G401.6 (cell line): ENCODE measurements at regions not wholly inside any gene's neighbourhood (a gene's known extent, or its start where the extent isn't known, plus 50 kb on each side); places are given as distances from the start of the nearest gene placed in this dataset.

ENCODE experiments used
- FAIRE-seq: peaks from 2 replicates; lab custom pipeline; 2012; peaks lifted over from hg19 to GRCh38; lab: Jason Lieb, UNC

DNA sequence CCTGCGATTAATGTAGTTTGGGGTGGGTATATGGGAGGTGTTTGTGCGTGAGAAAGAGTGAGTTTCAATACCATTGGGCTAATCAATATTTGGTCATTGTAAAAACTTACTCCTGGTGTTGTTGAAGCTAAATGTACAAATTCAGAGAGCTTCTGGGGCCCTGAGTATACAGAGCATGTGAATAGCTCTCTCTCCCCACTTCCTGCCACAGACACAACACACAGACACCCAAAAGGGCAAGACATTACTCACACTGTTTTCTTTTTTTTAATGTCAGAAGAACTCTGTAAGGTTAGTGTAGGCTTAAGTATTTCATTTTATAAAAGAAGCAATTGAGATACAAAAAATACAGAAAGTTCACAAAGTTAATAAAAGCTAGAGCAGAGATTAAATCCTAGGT lies 151.3 kb upstream of the KCNIP4 start:
- no peak for FAIRE-seq

DNA sequence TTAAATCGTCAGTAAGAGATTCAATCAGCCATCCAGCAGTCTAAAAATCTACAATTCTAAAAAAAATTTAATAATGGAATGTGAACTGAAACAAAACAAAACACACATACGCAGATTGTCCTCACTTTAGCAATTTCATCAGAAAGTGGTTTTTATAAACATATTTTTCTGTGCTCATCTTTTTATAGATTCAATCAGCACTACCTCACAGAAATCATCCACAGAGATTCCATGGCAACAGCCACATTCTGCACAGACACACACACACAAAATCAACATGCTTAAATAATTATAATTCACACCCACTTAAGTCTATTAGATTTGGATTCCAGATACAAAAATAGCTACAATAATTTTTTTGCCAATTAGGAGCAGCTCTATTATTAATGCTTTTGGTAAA lies 149.0 kb upstream of the KCNIP4 start:
- FAIRE-seq = no peak

DNA sequence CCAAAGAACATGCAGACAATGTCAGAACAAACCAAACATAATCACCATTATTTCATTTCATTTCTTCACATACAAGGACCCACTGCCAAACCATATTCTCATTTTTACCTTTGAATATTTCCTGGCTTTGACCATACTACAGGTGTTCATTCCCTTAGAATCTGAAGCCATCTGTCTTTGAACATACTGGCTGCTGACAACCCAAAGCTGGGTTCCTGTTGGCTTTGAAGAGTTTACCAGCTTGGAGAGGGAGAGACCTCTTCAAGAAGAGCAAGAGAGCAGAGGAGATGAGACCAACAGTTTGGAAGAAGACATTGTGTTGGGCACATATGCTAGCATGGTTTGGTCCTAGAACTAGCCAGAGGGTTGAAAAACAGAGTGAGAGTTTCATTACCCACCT lies 145.6 kb upstream of the KCNIP4 start:
- no peak for FAIRE-seq

DNA sequence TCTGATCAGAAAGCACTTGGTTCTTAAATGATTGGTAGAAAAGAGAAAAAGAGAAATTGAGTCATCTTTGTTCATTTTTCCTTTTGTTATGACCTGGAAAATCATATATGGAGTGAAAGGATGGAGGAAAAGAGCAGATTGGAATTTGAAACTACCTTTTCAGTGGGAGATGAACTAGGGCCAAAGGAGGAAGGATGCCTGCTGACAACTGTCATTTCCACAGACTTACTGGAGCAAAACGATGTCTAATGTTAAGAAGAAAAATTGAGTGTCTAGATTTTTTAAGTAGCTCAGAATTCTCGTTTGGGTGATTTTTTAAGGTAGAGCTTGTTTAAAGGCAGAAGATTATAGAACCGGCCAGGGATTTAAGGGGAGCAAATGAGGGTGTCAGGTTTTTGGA lies 144.6 kb upstream of the KCNIP4 start:
- FAIRE-seq = no peak

DNA sequence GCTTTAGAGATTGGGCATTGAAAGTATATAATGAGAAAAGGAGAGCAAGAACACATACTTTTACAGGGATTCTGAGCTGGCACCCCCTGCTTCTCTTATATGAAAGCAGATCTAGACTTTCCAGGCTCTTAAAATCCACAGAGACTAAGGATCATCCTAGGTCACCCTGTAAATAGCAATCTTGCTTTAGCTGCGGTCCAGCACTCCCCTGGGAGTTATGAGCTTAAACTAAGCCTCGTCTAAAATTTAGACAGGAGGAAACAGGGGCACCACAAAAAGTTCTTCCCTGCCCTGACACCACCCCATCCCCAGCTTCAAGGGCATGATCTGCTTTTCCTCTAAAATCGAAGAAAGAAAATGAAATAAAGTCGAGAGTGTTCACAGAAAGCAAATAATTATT lies 143.3 kb upstream of the KCNIP4 start:
- FAIRE-seq = no peak

DNA sequence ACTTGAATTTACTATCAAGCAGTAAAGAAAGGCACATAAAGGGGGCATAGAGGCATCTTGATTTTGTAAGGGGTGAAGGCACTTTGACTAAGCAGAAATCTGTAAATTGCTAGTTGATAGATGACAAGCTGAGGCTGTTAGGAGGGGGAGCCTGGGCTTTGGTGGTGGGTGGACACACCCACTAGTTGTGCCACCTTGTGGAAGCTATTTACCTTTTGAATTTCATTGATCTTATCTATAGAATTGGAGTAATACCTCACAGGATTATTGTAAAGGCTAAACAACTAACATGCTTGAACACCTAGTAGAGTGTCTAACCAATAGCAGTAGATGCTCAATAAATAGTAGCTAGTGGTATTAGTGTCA lies 142.8 kb upstream of the KCNIP4 start:
- no peak for FAIRE-seq

DNA sequence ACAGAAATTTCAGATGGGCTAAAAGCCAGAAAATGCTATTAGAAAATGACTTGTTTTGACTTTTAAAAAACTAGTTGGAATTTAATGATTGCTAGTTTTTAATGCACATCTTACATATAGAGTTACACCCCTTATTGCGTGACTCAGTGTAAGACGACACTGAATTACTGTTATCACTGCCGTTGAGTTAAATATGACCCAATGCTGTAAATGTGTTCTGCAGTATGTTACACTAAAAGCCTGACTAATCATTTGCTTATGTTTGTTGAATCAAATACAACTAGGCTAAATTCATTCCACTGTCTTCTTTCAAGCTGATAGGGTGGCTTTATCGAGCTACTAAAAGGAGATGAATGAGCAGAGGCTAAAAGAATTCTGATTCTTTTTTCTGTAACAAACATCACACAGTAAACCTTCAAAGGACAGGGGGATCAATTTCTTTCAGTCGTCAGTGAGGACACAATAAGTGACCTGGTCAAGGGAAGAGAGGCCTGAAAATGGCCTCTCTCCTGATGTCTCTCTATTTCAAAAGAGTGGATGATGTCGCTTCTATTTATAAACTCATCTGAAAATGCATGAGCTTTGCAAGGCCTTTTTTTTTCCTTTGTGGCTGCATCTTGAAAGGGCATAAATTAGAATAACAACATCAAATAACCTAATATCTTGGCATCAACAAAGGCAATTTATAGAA lies 142.2 kb upstream of the KCNIP4 start:
- no peak for FAIRE-seq

DNA sequence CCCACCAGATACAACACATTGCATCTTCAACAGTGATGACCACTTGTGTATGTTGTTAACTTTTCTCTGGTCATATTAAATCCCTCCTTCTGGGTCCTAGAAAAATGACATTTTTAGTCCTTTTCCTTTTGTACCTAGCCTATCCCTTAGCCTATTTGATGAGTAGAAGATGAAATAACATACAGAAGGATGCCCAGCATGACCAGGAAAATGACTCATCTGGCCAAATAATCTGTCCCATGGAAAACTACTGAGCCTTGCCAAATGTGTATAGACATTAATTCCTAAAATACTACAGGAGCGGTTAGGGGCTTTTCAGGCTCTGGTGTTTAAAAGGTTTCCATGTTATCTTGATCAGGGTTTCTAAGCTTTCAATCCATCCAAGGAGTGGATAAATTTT lies 129.0 kb upstream of the KCNIP4 start:
- FAIRE-seq = no peak

DNA sequence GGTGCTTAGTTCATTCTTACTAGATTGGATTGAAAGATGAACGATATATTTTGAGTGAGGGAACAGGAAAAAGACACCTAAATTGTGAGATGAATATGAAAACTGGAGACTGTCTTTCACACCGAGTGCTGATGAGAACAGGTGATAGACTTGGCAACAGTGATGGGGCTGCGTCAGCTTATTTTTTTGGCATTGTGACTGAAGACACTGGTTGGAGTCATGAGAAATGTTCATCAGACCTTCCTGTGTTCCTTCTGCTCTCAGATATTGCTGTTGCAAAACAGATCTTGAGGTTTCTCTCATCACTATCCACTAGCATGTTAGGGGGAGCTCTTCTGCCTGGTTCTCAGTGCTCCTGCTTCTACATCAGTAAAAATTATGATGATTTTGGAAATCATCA lies 124.2 kb upstream of the KCNIP4 start:
- no peak for FAIRE-seq

DNA sequence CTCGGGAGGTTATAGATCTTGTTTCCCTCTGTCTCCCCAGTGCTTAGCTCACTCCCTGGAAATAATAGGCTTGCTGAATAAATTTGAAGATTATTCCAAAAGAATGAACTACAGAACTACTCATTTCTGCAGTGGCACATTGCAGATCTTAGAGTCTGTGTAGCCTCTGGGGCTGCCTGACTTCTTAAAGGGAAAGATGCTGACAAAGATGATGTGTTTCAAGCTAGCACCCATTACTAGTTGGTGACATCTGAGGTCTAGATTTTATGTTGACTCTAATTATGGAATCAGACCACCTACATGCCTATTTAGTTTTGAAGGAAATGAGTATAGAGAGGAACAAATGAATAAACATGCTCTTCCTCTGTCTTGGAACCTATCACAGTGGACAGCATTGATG lies 123.7 kb upstream of the KCNIP4 start:
- FAIRE-seq = no peak

DNA sequence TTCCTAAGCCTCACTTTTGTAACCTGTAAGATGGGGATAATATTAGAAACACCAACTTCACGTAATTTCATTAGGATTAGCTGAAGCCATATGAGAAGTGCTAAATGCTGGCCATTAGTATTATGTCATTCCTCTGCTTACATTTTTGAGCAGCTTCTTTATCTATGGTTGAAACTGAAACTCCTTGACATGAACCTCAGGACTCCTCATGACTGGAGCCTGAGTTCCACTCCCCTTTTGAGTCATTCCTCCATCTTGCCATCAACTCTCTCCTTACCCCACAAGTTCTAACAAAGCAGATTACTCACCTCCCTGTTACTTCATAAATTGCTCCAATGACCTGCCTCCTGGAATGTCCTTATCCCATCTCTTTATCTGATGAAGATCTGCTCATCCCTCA lies 123.2 kb upstream of the KCNIP4 start:
- no peak for FAIRE-seq

DNA sequence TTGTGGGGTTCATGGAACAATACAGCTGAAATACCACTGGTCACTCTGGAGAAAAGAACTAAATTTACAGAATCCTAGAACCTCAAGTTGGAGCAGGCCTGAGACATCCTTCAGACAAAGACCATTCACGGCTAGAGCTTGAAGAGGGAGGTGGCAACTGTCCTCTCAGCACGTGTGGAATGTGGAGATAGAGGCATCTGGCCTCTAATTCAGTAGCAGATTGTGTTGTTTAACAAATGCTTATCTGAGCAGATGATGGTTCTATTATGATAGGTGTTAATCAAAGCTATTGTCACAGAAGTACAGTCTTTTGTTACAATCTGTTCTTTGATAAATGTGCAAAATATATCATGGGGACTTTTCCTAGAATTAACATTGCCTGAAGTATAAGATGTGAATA lies 121.7 kb upstream of the KCNIP4 start:
- FAIRE-seq = no peak

DNA sequence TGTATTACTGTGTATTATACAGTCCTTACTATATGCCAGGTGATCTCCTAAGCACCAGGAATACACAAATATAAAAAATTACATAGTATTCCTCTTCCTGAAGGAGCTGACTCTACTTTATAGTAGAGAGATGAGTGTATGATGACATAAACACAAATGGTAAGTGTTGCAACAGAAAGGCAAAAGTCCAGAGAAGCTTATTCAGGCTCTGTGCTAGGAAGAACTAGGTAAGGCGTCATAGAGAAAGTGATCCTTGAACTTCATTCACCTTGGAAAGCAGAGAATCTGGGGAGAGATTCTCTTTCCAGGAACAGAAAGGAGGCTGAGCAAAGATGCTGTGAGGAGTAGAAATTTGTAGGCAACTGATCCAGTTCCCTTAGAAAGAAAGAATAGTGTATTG lies 115.0 kb upstream of the KCNIP4 start:
- no peak for FAIRE-seq

DNA sequence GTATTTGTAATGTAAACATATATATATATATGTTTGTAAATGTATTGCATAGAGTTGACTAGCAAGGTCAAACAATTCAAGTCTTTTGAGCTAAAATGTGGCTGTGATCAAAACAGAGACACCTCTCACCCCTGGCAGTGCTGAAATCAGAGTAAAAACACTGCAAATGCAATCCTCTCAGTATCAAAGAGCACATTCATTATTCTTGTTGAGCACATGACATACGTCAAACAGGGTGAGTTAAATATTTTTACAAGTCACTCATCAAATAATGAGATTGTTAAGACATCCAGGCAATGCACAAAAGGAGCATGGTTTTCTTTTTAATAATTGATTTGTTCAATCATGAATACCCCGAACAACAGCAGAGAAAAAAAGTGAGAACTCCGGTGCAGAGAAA lies 114.1 kb upstream of the KCNIP4 start:
- FAIRE-seq = no peak

DNA sequence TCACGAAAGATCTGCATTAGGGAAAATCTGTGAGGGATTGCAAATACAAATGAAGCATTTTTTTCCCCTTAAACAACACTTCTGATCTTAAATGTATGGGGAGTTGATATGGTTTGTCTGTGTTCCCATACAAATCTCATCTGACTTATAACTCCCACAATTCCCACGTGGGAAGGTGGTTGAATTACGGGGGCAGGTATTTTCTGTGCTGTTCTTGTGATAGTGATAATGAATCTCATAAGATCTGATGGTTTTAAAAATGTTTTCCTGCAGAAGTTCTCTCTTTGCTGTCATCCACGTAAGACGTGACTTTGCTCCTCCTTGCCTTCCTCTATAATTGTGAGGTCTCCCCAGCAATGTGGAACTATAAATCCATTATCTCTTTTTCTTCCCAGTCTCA lies 107.4 kb upstream of the KCNIP4 start:
- no peak for FAIRE-seq

DNA sequence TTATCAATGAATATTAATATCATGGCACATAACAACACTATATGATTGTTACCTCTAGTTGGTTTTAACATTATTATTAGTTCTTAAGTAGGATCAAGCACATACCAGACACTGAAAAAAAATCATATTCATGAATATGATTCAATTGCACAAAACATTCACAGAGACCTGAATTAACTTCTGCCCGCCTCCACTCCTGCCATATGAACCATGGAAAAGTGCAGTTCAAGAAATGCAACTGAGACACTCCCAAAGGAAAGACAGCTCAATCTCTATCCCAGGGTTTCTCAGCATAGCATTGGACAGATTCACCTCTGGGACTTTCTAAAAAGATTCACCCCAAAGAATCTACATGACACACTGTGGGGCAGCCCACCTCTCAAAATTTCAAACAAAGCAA lies 103.5 kb upstream of the KCNIP4 start:
- no peak for FAIRE-seq

DNA sequence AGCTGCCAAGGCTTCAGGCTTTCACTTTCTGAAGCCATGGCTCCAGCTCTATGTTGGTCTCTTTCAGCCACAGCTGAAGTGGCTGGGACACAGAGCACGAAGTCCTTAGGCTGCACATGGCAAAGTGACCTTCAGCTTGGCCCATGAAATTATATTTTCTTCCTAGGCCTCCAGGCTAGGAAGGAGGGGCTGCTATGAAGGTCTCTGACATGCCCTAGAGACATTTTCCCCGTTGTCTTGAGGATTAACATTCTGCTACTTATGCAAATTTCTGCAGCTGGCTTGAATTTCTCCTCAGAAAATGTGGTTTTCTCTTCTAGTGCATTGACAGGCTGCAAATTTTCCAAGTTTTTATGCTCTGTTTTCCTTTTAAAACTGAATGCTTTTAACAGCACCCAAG lies 99.8 kb upstream of the KCNIP4 start:
- FAIRE-seq = no peak

DNA sequence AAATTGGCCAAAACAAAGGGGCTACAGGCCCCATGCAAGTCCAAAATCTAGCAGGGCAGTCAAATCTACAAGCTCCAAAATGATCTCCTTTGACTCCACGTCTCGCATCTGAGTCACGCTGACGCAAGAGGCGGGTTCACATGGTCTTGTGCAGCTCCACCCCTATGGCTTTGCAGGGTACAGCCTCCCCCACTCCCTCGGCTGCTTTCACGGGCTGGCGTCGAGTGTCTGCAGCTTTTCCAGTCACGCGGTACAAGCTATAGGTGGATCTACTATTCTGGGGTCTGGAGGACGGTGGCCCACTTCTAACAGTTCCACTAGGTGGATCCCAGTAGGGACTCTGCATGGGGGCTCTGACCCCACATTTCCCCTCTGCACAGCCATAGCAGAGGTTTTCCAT lies 99.2 kb upstream of the KCNIP4 start:
- FAIRE-seq = no peak

DNA sequence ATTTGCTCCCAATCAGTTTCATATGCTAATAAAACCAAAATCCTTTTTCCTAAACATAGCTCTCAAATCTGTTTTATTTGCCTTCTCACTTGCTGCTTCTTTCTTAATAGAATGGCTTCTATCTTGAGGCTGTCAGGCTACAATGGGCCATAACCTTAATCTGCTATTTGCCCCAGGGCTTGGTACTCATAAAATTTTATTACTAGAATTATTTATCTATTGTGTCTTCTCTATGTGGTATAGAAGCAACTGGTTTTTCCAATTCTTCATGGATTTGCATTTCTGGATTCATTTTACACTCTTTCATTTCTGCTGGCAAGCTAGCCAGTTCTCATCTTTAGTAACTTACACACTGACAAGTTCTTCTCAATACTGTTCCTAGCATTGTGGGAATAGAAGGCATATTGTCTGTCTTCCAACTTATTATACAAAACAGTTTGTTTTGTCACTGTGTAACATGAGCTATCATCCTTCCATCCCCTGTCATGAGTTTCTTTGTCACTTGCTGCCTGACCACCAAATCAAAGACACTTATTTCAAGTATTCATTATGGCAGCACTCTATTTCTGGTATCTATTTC lies 96.6 kb upstream of the KCNIP4 start:
- FAIRE-seq = no peak

DNA sequence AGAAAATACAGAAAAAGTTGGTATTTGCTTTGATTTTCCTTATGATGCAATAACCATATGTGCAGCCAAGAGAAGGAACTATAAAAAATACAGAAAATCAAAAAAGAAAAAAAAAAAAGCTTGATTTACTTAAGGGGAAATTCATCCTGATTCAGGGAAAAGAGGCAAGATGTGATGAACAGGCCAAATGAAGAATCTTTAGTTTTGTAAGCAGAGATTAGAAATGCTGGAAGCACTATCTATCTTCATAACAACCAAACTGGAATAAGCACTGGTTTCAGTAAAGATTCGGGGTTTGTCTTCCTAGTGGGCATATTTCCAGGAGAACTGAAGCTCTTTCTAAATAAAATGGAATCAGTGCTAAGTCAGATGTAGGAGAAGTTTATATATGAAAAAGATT lies 82.9 kb upstream of the KCNIP4 start:
- no peak for FAIRE-seq

DNA sequence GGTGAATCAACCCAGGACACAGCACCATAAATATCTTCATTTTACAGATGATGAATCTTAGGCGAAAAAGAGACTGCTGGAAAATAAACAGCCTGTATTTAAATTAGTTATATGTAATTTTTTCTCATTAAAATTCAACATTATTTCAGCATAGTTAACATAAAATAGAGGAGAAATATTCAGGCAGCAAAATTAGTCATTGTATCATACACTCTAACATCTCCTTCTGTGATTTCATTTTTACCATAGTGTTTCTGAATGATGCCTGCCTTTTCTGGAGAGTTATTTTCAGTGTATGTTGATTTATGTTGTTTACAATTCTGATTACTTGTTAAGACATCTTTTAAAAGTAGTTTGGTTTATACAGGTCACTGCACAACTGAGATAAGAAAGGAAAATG lies 82.3 kb upstream of the KCNIP4 start:
- FAIRE-seq = no peak

DNA sequence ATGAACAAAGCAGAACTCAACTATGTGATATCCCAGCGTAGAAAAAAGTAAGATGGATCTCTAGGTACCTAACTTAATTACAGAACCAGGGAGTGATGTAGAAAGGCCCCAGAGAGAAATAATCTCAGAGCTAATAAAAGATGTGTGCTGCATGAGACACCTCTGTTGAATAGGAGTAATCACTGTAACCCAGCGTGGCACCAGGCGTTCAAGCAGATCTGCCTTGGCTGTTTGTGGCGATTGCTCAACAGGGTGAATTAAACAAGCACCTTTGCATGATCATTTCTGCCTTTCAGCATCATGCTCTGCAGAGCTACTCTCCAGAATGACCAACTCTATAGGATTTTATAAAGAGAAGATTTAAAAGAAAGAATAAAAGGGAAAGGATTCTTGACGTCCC lies 81.7 kb upstream of the KCNIP4 start:
- no peak for FAIRE-seq

DNA sequence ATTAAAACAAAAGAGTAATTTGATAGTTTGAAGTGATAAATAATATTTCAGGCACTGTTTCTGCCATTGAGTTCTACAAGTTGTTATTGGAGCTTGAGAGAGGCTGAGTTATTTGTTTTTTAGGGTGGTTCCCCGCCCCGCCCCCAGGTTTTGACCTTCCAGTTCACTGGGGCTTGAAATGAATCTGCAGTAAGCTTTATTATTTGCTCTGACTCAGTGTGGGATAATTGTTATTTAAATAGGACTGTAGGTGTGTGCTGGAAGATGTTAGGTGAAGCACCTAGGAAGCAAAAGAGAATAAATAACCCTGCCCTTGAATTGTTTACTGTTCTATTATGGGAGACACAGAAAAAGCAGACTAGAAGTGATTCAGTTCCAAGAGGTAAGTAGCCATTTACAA lies 81.2 kb upstream of the KCNIP4 start:
- no peak for FAIRE-seq

DNA sequence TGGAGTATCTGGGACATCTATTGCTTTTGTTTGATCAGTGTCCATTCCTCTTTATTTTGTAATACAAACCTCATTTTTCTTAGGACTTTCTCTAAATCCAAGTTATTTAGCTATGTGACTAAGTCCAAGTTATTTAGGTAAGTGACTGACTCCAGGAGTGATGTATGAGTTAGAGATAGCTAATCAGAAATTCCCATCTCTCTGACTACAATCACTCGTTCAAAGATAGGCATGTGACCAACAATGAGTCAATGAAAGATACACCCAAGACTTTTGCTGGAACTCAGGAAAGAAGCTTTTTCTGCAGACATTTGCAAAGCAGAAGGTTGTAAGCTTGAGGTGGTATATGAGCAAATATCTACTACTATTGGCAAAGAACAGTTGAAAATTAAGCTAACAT lies 72.5 kb upstream of the KCNIP4 start:
- FAIRE-seq = no peak

DNA sequence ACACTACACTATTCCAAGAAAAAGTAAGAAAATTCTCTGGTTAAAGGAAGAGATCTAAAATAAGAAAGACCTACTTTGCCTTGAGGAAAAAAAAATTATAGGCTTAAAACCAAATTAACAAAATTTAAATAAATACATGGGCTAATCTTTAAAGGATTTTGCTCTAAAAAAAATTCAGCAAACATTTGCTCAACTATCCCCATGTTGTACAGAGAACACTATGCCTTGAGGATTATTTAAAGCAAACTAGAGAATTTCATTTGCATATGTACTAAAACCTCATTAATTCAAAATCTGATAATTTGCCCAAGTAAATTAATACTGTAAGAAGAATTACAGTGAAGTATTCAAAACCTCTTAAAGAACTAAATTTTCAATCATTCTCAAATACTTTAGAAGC lies 71.6 kb upstream of the KCNIP4 start:
- no peak for FAIRE-seq
